GM12878 (cell line): ENCODE measurements at regions not wholly inside any gene's neighbourhood (a gene's known extent, or its start where the extent isn't known, plus 50 kb on each side); places are given as distances from the start of the nearest gene placed in this dataset.

Experiments
- CEBPB ChIP-seq, 2 experiments: fragments of 150-350 bp in 1 of 2; IDR thresholded peaks; 2 replicates each; pipeline ENCODE4 v1.6.1; 2012 to 2014; ENCODE audit warnings: low read depth in 2 of 2, low read length in 2 of 2, borderline replicate concordance in 1 of 2, inconsistent platforms in 1 of 2
- CHD1 ChIP-seq: IDR thresholded peaks from 2 replicates; pipeline ENCODE4 v1.6.1; 2012; ENCODE audit warnings: low read depth, low read length, improper control_type of control experiment
- HDAC2 ChIP-seq: fragments of 200-600 bp; sonication (generic); IDR thresholded peaks from 2 replicates; pipeline ENCODE4 v1.6.1; 2017
- MTA2 ChIP-seq: fragments of 450-650 bp; IDR thresholded peaks from 2 replicates; pipeline ENCODE4 v1.6.1; 2016; ENCODE audit warnings: low read depth, mild to moderate bottlenecking, moderate library complexity
- MYB ChIP-seq: fragments of 150-350 bp; IDR thresholded peaks from 2 replicates; pipeline ENCODE4 v1.6.1; 2014; ENCODE audit warnings: mild to moderate bottlenecking, low read depth, low read length, borderline replicate concordance
- POLR2A ChIP-seq: IDR thresholded peaks from 2 replicates; pipeline ENCODE4 v1.6.1; 2011; ENCODE audit warnings: low read depth, mild to moderate bottlenecking, low read length
- POLR2AphosphoS5 ChIP-seq: IDR thresholded peaks from 2 replicates; pipeline ENCODE4 v1.6.1; 2011; ENCODE audit warnings: mild to moderate bottlenecking, low read length, inconsistent platforms
- PRDM15 ChIP-seq: fragments of 450-650 bp; formaldehyde crosslinking; IDR thresholded peaks from 2 replicates; pipeline ENCODE4 v1.4.0; 2020; ENCODE audit warnings: mild to moderate bottlenecking, moderate library complexity
- RFX5 ChIP-seq: IDR thresholded peaks from 2 replicates; pipeline ENCODE4 v1.6.1; 2011; ENCODE audit warnings: low read depth, low read length, improper control_type of control experiment
- SKIL ChIP-seq: fragments of 450-650 bp; IDR thresholded peaks from 2 replicates; pipeline ENCODE4 v1.6.1; 2017; ENCODE audit warnings: mild to moderate bottlenecking, low read depth, inconsistent platforms; ENCODE audit not compliant: poor library complexity, severe bottlenecking
- TCF7 ChIP-seq: IDR thresholded peaks from 2 replicates; pipeline ENCODE4 v1.6.1; 2014; ENCODE audit warnings: antibody characterized with exemption, borderline replicate concordance
- USF2 ChIP-seq: IDR thresholded peaks from 2 replicates; pipeline ENCODE4 v1.6.1; 2011; ENCODE audit warnings: low read depth, low read length, improper control_type of control experiment, borderline replicate concordance
- ZBTB11 ChIP-seq: fragments of 450-650 bp; formaldehyde crosslinking; IDR thresholded peaks from 2 replicates; pipeline ENCODE4 v1.5.0; 2022; ENCODE audit warnings: mild to moderate bottlenecking, missing genetic modification characterization
- ZBTB40 ChIP-seq: fragments of 450-650 bp; IDR thresholded peaks from 2 replicates; pipeline ENCODE4 v1.6.1; 2016; ENCODE audit warnings: mild to moderate bottlenecking, moderate library complexity, borderline replicate concordance
- ZNF207 ChIP-seq: fragments of 450-650 bp; IDR thresholded peaks from 2 replicates; pipeline ENCODE4 v1.6.1; 2014; ENCODE audit warnings: antibody characterized with exemption, mild to moderate bottlenecking, borderline replicate concordance
- ZNF384 ChIP-seq: IDR thresholded peaks from 2 replicates; pipeline ENCODE4 v1.6.1; 2012; ENCODE audit warnings: low read depth, mild to moderate bottlenecking, low read length, improper control_type of control experiment, borderline replicate concordance

- no peak for TF ChIP-seq ZBTB40
- TF ChIP-seq POLR2AphosphoS5 = no peak
- TF ChIP-seq HDAC2 = no peak
- TF ChIP-seq ZNF384 = no peak
- no peak for TF ChIP-seq TCF7
- TF ChIP-seq RFX5 = no peak
- no peak for TF ChIP-seq USF2
- no peak for TF ChIP-seq CEBPB (IDR thresholded peaks at IDR 0.05; ENCODE audit: borderline replicate concordance in 1 of 2, low read depth in 2 of 2, low read length in 2 of 2)
- no peak for TF ChIP-seq ZBTB11 (CRISPR knock-in tag)
- no peak for TF ChIP-seq CHD1
- TF ChIP-seq ZNF207 = no peak
- no peak for TF ChIP-seq MYB
- TF ChIP-seq SKIL = no peak
- no peak for TF ChIP-seq POLR2A
- TF ChIP-seq MTA2 = no peak
- TF ChIP-seq PRDM15 (CRISPR knock-in tag) = no peak
Measured at GRCh38 chr1:4393191-4393590, 261.2 kb upstream of the AJAP1 start (continued).
